Inflammatory macrophage treated with lipopolysaccharide for 4 hours (primary cell): ENCODE measurements at regions not wholly inside any gene's neighbourhood (a gene's known extent, or its start where the extent isn't known, plus 50 kb on each side); places are given as distances from the start of the nearest gene placed in this dataset.

ENCODE experiments used
- DNase-seq: peaks from one replicate; pipeline ENCODE4 v3.0.0-alpha.2; 2020

GRCh38 chr6:1081551-1082284, 230.2 kb upstream of the FOXQ1 start:
- no peak for DNase-seq

- DNase-seq: no peak
Observed at GRCh38 chr6:1080453-1081337, 231.2 kb upstream of the FOXQ1 start.

GRCh38 chr6:1079525-1079924, 232.4 kb upstream of the FOXQ1 start:
- no peak for DNase-seq

GRCh38 chr6:1077478-1078416, 234.2 kb upstream of the FOXQ1 start:
- no peak for DNase-seq

GRCh38 chr6:1076531-1077459, 235.1 kb upstream of the FOXQ1 start:
- DNase-seq: no peak

GRCh38 chr6:1075880-1076279, 236.0 kb upstream of the FOXQ1 start:
- no peak for DNase-seq

- DNase-seq: no peak
Observed at GRCh38 chr6:1075444-1075843, 236.5 kb upstream of the FOXQ1 start.

- DNase-seq: no peak
Observed at GRCh38 chr6:1070085-1070521, 241.8 kb upstream of the FOXQ1 start.

- no peak for DNase-seq
Observed at GRCh38 chr6:1068905-1069304, 243.0 kb upstream of the FOXQ1 start.

GRCh38 chr6:1068068-1068467, 243.8 kb upstream of the FOXQ1 start:
- DNase-seq: no peak

GRCh38 chr6:1067346-1067745, 244.6 kb upstream of the FOXQ1 start:
- DNase-seq: no peak

GRCh38 chr6:1066449-1067090, 245.3 kb upstream of the FOXQ1 start:
- DNase-seq: no peak

- DNase-seq: no peak
Observed at GRCh38 chr6:1065986-1066385, 245.9 kb upstream of the FOXQ1 start.

GRCh38 chr6:1063671-1064355, 248.1 kb upstream of the FOXQ1 start:
- DNase-seq: no peak

GRCh38 chr6:1062786-1063545, 248.9 kb upstream of the FOXQ1 start:
- no peak for DNase-seq

GRCh38 chr6:1059596-1059995, 252.3 kb upstream of the FOXQ1 start:
- no peak for DNase-seq

- DNase-seq: no peak
Observed at GRCh38 chr6:1057490-1058135, 254.3 kb upstream of the FOXQ1 start.

GRCh38 chr6:1055015-1055921, 256.6 kb upstream of the FOXQ1 start:
- DNase-seq: no peak
